GM12864 (cell line): ENCODE measurements at regions not wholly inside any gene's neighbourhood (a gene's known extent, or its start where the extent isn't known, plus 50 kb on each side); places are given as distances from the start of the nearest gene placed in this dataset.

Experiments
- DNase-seq: peaks from one replicate; pipeline ENCODE4 v3.0.0-alpha.2; 2011; ENCODE audit warnings: low read depth
- H3K4me3 ChIP-seq: 2 replicates; pipeline ENCODE4 v1.5.1; 2011; ENCODE audit warnings: mild to moderate bottlenecking, low read depth, low read length, control low read depth
- CTCF ChIP-seq: IDR thresholded peaks from 2 replicates; pipeline ENCODE4 v1.5.1; 2011; ENCODE audit warnings: low read depth, mild to moderate bottlenecking, moderate library complexity, low read length, control low read depth, inconsistent platforms; ENCODE audit errors: missing control alignments

GRCh38 chr12:74941670-74942069 is 268.0 kb downstream of the KCNC2 start:
- no peak for TF ChIP-seq CTCF
- no peak for DNase-seq
- no peak overlapping the region for H3K4me3 ChIP-seq

- no peak for DNase-seq
- no peak for TF ChIP-seq CTCF
- H3K4me3 ChIP-seq = no peak overlapping the region
Observed at GRCh38 chr12:74945771-74946198, 263.9 kb downstream of the KCNC2 start.

GRCh38 chr12:74953697-74954096 is 255.9 kb downstream of the KCNC2 start:
- no peak for DNase-seq
- no peak for TF ChIP-seq CTCF
- no peak overlapping the region for H3K4me3 ChIP-seq

GRCh38 chr12:74957231-74957630 is 252.4 kb downstream of the KCNC2 start:
- H3K4me3 ChIP-seq = no peak overlapping the region
- DNase-seq = no peak
- no peak for TF ChIP-seq CTCF

GRCh38 chr12:74957634-74958033 is 252.0 kb downstream of the KCNC2 start:
- H3K4me3 ChIP-seq = no peak overlapping the region
- no peak for TF ChIP-seq CTCF
- no peak for DNase-seq

- no peak overlapping the region for H3K4me3 ChIP-seq
- no peak for TF ChIP-seq CTCF
- DNase-seq = no peak
Observed at GRCh38 chr12:74959657-74960056, 250.0 kb downstream of the KCNC2 start.

- no peak for TF ChIP-seq CTCF
- no peak overlapping the region for H3K4me3 ChIP-seq
- no peak for DNase-seq
Observed at GRCh38 chr12:74963304-74963703, 246.3 kb downstream of the KCNC2 start.
